ENCODE measurements at regions not wholly inside any gene's neighbourhood (a gene's known extent, or its start where the extent isn't known, plus 50 kb on each side); places are given as distances from the start of the nearest gene placed in this dataset.

- DNase-seq (ENCODE audit: low read depth in 1 of 2, low spot score in 1 of 2): no peak
- Histone ChIP-seq H3K27me3 (ENCODE audit: insufficient read depth, poor library complexity, severe bottlenecking) (no peaks in the 10 kb centered on the region), H3K4me3 (replicated peaks; ENCODE audit: insufficient read depth, low read length) (no peak overlapping the region), H3K27ac (replicated peaks) (no peak overlapping the region)
- TF ChIP-seq REST (IDR thresholded peaks at IDR 0.05; ENCODE audit: insufficient replicate concordance, low read depth) (no peak), POLR2AphosphoS5 (IDR thresholded peaks at IDR 0.05; ENCODE audit: low read depth) (no peak), SPI1 (IDR thresholded peaks at IDR 0.05; ENCODE audit: borderline replicate concordance, low read depth) (no peak), GABPA (IDR thresholded peaks at IDR 0.05; ENCODE audit: low read depth) (no peak), CTCF (IDR thresholded peaks at IDR 0.05; ENCODE audit: insufficient read depth, low read length) (no peak)
Observed at GRCh38 chr15:29874977-29875376, 52.7 kb upstream of the TJP1 start.

- no peaks in the 10 kb centered on the region for H3K27me3 ChIP-seq (ENCODE audit: insufficient read depth, poor library complexity, severe bottlenecking)
- DNase-seq (ENCODE audit: low read depth in 1 of 2, low spot score in 1 of 2): no peak
- no peak for TF ChIP-seq POLR2AphosphoS5 (IDR thresholded peaks at IDR 0.05; ENCODE audit: low read depth)
- TF ChIP-seq GABPA (IDR thresholded peaks at IDR 0.05; ENCODE audit: low read depth): no peak
- TF ChIP-seq CTCF (IDR thresholded peaks at IDR 0.05; ENCODE audit: insufficient read depth, low read length): no peak
- no peak for TF ChIP-seq SPI1 (IDR thresholded peaks at IDR 0.05; ENCODE audit: borderline replicate concordance, low read depth)
- TF ChIP-seq REST (IDR thresholded peaks at IDR 0.05; ENCODE audit: insufficient replicate concordance, low read depth): no peak
- H3K4me3 ChIP-seq (replicated peaks; ENCODE audit: insufficient read depth, low read length): no peak overlapping the region
- H3K27ac ChIP-seq (replicated peaks): no peak overlapping the region
Observed at GRCh38 chr15:29873947-29874411, 51.7 kb upstream of the TJP1 start.

- DNase-seq (ENCODE audit: low read depth in 1 of 2, low spot score in 1 of 2): no peak
- Histone ChIP-seq H3K4me3 (replicated peaks; ENCODE audit: insufficient read depth, low read length) (no peak overlapping the region), H3K27ac (replicated peaks) (no peak overlapping the region), H3K27me3 (ENCODE audit: insufficient read depth, poor library complexity, severe bottlenecking) (no peaks in the 10 kb centered on the region)
- TF ChIP-seq POLR2AphosphoS5 (IDR thresholded peaks at IDR 0.05; ENCODE audit: low read depth) (no peak), SPI1 (IDR thresholded peaks at IDR 0.05; ENCODE audit: borderline replicate concordance, low read depth) (no peak), REST (IDR thresholded peaks at IDR 0.05; ENCODE audit: insufficient replicate concordance, low read depth) (no peak), GABPA (IDR thresholded peaks at IDR 0.05; ENCODE audit: low read depth) (no peak), CTCF (IDR thresholded peaks at IDR 0.05; ENCODE audit: insufficient read depth, low read length) (no peak)
Observed at GRCh38 chr15:29873264-29873663, 51.0 kb upstream of the TJP1 start.
